ENCODE measurements at regions not wholly inside any gene's neighbourhood (a gene's known extent, or its start where the extent isn't known, plus 50 kb on each side); places are given as distances from the start of the nearest gene placed in this dataset.
"Not testable (repeated sequence)": the region's sequence is repeated elsewhere in the genome, so short reads cannot be mapped to it uniquely, and the experiment has no call there.

- DNase-seq (ENCODE audit: low spot score) = no peak
Measured at GRCh38 chr9:83191154-83191553, 128.2 kb upstream of the RASEF start.

- not testable (repeated sequence) for DNase-seq (ENCODE audit: low spot score)
Measured at GRCh38 chr9:83189026-83189425, 126.1 kb upstream of the RASEF start.

GRCh38 chr9:83188277-83188676, 125.3 kb upstream of the RASEF start:
- no peak for DNase-seq (ENCODE audit: low spot score)

- DNase-seq (ENCODE audit: low spot score) = no peak
Measured at GRCh38 chr9:83186155-83186737, 123.3 kb upstream of the RASEF start.

- DNase-seq (ENCODE audit: low spot score) = no peak
Measured at GRCh38 chr9:83185488-83186154, 122.7 kb upstream of the RASEF start.

- DNase-seq (ENCODE audit: low spot score) = no peak
Measured at GRCh38 chr9:83183621-83184020, 120.7 kb upstream of the RASEF start.

- no peak for DNase-seq (ENCODE audit: low spot score)
Measured at GRCh38 chr9:83182071-83182470, 119.1 kb upstream of the RASEF start.

- DNase-seq (ENCODE audit: low spot score) = no peak
Measured at GRCh38 chr9:83178717-83179116, 115.8 kb upstream of the RASEF start.

GRCh38 chr9:83177747-83178146, 114.8 kb upstream of the RASEF start:
- no peak for DNase-seq (ENCODE audit: low spot score)

- no peak for DNase-seq (ENCODE audit: low spot score)
Measured at GRCh38 chr9:83167126-83167525, 104.2 kb upstream of the RASEF start.

GRCh38 chr9:83166372-83166771, 103.4 kb upstream of the RASEF start:
- DNase-seq (ENCODE audit: low spot score) = peak; percentile 48

GRCh38 chr9:83155733-83156132, 92.8 kb upstream of the RASEF start:
- no peak for DNase-seq (ENCODE audit: low spot score)

- no peak for DNase-seq (ENCODE audit: low spot score)
Measured at GRCh38 chr9:83154821-83155220, 91.9 kb upstream of the RASEF start.

- no peak for DNase-seq (ENCODE audit: low spot score)
Measured at GRCh38 chr9:83154087-83154736, 91.3 kb upstream of the RASEF start.

GRCh38 chr9:83153030-83153429, 90.1 kb upstream of the RASEF start:
- no peak for DNase-seq (ENCODE audit: low spot score)

- no peak for DNase-seq (ENCODE audit: low spot score)
Measured at GRCh38 chr9:83151627-83152137, 88.7 kb upstream of the RASEF start.

GRCh38 chr9:83147315-83148149, 84.6 kb upstream of the RASEF start:
- no peak for DNase-seq (ENCODE audit: low spot score)

- no peak for DNase-seq (ENCODE audit: low spot score)
Measured at GRCh38 chr9:83146325-83146724, 83.4 kb upstream of the RASEF start.

GRCh38 chr9:83144492-83144891, 81.5 kb upstream of the RASEF start:
- DNase-seq (ENCODE audit: low spot score) = no peak

GRCh38 chr9:83142389-83142788, 79.4 kb upstream of the RASEF start:
- DNase-seq (ENCODE audit: low spot score) = no peak

- DNase-seq (ENCODE audit: low spot score) = no peak
Measured at GRCh38 chr9:83141887-83142286, 78.9 kb upstream of the RASEF start.

GRCh38 chr9:83140061-83140460, 77.1 kb upstream of the RASEF start:
- no peak for DNase-seq (ENCODE audit: low spot score)
